ENCODE measurements at regions not wholly inside any gene's neighbourhood (a gene's known extent, or its start where the extent isn't known, plus 50 kb on each side); places are given as distances from the start of the nearest gene placed in this dataset.

DNA sequence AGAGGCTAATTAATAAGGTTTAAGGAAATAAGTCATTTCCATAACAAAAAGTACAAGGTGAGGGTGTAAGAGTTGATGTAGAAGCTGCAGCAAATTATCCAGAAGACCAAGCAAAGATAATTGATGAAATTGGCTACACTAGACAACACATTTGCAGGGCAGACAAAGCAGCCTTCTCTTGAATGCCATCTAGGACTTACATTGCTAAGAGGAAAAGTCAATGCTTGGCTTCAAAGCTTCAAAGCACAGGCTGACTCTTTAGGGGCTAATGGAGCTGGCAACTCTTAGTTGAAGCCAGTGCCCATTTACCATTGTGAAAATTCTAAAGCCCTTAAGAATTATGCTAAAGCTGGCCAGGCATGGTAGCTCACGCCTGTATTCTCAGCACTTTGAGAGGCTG lies 728.6 kb upstream of the KLHL29 start:
- no peak for TF ChIP-seq SUZ12 (IDR thresholded peaks at IDR 0.05; ENCODE audit: extremely low read depth, insufficient read depth, insufficient read length)
- TF ChIP-seq ZNF274 (IDR thresholded peaks at IDR 0.05; ENCODE audit: low read depth, low read length), result no peak
- TF ChIP-seq YY1 (IDR thresholded peaks at IDR 0.05; ENCODE audit: insufficient read depth, insufficient read length), result no peak
